Loucy (cell line): ENCODE measurements at regions not wholly inside any gene's neighbourhood (a gene's known extent, or its start where the extent isn't known, plus 50 kb on each side); places are given as distances from the start of the nearest gene placed in this dataset.

Source experiments
- CTCF ChIP-seq: fragments of 200-600 bp; sonication (generic); conservative IDR thresholded peaks from 2 replicates; pipeline ENCODE4 v1.5.1; 2014; ENCODE audit warnings: mild to moderate bottlenecking, antibody characterized with exemption, low read length
- EZH2phosphoT487 ChIP-seq: fragments of 200-600 bp; IDR thresholded peaks from 2 replicates; pipeline ENCODE4 v1.6.1; 2018; ENCODE audit warnings: antibody characterized with exemption, mild to moderate bottlenecking, moderate library complexity, borderline replicate concordance

GRCh38 chr1:172970186-172970585 is 80.6 kb downstream of the TNFSF18 start:
- TF ChIP-seq CTCF (no peak), EZH2phosphoT487 (no peak)
